GM10248 (cell line): ENCODE measurements at regions not wholly inside any gene's neighbourhood (a gene's known extent, or its start where the extent isn't known, plus 50 kb on each side); places are given as distances from the start of the nearest gene placed in this dataset.

ENCODE experiments used
- CTCF ChIA-PET: fragments of 300-600 bp; sonication (Branson Sonifier 250); formaldehyde crosslinking; extraction: SDS; loops from one replicate; lab custom pipeline; 2021; ENCODE audit warnings: antibody characterized with exemption; lab: Yijun Ruan, JAX
- POLR2A ChIA-PET: fragments of 350-650 bp; sonication (Branson Sonifier 250); formaldehyde crosslinking; extraction: SDS; loops from one replicate; lab custom pipeline; 2020; ENCODE audit warnings: antibody characterized with exemption; lab: Yijun Ruan, JAX
- DNase-seq: peaks from one replicate; pipeline ENCODE4 v3.0.0; 2012; ENCODE audit errors: extremely low spot score
- TF ChIP-seq, protein P1 (sequence below): IDR thresholded peaks from 2 replicates; pipeline ENCODE4 v1.5.1; 2012; ENCODE audit warnings: mild to moderate bottlenecking, low read depth; ENCODE audit errors: extremely low read depth, missing control alignments, control extremely low read depth

DNA sequence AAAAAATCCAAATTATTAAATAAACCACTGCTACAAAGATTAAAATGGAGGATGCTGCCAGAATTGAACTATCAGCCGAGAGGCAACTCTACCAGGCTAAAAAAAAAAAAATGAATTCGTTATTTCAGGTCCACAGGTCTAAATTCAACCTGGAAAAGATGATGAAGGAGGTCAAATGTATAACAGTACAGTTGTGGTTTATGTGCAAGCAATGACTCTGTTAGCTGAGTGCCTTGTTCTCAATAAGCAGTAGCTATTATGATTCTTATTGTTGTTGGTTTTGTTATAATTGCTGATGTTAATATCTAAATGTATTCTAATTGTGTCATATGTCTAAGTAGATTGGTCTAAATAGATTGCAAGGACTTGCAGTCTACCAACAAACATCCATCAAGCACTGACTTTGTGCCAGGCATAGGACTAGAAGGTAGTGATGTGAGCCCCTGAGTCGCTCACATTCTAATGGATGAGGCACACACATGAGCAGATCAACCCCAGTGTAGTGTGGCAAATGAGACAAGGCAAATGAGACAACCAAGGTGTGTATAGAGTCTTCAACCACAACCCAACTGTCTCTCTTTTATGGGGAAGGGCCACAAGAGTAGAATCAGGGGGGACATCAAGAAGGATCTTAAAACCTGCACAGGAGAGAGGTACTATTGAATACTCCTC is 77.0 kb upstream of the PLEKHG7 start:
- no peak for DNase-seq
- ChIA-PET POLR2A (no interaction called here), CTCF (no interaction called here)
- TF ChIP-seq, protein P1, sequence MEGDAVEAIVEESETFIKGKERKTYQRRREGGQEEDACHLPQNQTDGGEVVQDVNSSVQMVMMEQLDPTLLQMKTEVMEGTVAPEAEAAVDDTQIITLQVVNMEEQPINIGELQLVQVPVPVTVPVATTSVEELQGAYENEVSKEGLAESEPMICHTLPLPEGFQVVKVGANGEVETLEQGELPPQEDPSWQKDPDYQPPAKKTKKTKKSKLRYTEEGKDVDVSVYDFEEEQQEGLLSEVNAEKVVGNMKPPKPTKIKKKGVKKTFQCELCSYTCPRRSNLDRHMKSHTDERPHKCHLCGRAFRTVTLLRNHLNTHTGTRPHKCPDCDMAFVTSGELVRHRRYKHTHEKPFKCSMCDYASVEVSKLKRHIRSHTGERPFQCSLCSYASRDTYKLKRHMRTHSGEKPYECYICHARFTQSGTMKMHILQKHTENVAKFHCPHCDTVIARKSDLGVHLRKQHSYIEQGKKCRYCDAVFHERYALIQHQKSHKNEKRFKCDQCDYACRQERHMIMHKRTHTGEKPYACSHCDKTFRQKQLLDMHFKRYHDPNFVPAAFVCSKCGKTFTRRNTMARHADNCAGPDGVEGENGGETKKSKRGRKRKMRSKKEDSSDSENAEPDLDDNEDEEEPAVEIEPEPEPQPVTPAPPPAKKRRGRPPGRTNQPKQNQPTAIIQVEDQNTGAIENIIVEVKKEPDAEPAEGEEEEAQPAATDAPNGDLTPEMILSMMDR: no peak

DNA sequence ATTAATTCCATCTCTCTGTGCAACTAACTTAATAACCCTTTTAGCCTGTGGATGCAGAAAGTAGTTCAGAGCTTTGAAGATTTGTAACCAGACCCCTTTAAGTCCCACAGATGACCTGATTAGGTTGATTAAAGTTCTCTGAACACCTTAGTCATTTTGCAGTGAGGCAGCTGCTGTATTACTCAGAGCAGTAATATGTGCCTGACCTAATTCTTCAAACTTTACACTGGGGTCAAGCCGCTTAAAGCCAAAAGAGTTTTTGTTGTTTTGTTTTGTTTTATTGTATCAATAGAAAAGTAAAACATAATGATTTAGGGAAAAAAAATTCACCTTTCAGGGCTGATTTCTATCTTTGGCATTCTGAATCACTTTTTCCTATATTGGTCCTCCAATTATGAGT is 78.6 kb upstream of the PLEKHG7 start:
- no peak for DNase-seq
- CTCF ChIA-PET: interaction anchor here (1.6 kb wide), 1 partner anchor 9 kb away, joined by 6 read pairs; no protein-coding TSS in a partner anchor

DNA sequence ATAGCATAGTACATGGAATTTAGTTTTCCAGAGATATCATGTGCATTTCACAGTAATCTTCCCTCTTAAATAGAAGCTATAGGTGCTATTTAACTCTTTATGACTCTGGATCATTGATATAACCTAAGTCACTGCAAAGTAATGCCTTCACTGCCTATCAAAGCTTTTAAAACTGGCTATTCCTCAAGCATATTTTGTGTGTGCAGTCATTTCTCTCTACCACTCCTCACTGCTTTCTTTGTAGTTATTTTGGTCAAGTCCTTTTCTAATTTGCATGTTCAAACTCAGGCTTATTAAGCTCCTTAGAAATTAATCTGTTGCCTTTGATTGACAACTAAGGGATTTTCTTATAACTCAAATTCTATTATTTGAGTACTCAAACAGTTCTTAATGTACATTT is 79.4 kb upstream of the PLEKHG7 start:
- no peak for DNase-seq
- ChIA-PET POLR2A (no interaction called here), CTCF (interaction anchor here (1.6 kb wide), 1 partner anchor 8 kb away, joined by 6 read pairs; no protein-coding TSS in a partner anchor)
- TF ChIP-seq, protein P1: no peak

More for the DNA sequence above, 78.6 kb upstream of the PLEKHG7 start:
- TF ChIP-seq, protein P1: no peak
- POLR2A ChIA-PET: no interaction called here

DNA sequence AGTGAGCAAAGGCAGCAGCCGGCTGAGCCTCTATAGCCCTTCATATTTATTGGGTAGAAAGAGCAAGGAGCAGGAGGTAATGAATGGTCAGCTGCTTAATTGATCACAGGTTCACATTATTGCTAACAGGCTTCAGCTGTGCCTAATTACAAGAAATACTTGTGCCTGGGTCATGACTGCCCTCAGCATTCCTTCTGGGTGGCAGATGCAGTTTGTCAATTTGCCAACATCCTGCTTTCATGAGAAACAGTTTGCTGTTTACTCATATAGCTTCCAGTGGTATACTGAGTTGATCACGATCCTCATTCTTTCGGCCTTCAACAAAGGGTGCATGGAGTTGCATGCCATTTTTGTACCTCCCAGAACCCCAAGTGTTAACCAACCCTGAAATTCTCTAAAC is 81.0 kb upstream of the PLEKHG7 start:
- TF ChIP-seq, protein P1: no peak
- ChIA-PET CTCF (no interaction called here), POLR2A (no interaction called here)
- DNase-seq: no peak

DNA sequence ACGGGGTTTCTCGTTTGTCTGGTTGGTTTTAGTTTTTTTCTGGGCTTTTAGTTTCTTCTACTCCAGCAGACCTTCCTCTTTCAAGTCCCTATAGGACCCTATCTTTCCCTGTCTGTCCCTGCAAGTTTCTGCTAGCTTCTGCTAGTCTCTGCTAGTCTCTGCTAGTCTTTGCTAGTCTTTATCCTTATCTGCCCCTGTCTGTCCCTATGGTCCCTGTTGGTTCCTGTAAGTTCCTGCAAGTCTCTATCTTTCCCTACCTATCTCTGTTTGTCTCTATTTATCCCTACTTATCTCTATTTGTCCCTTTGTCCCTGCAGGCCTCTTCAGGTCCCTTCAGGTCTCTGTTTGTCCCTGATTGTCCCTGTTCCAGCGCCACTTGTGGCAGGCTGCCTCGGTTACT is 81.5 kb upstream of the PLEKHG7 start:
- ChIA-PET POLR2A (no interaction called here), CTCF (no interaction called here)
- TF ChIP-seq, protein P1: no peak
- no peak for DNase-seq

DNA sequence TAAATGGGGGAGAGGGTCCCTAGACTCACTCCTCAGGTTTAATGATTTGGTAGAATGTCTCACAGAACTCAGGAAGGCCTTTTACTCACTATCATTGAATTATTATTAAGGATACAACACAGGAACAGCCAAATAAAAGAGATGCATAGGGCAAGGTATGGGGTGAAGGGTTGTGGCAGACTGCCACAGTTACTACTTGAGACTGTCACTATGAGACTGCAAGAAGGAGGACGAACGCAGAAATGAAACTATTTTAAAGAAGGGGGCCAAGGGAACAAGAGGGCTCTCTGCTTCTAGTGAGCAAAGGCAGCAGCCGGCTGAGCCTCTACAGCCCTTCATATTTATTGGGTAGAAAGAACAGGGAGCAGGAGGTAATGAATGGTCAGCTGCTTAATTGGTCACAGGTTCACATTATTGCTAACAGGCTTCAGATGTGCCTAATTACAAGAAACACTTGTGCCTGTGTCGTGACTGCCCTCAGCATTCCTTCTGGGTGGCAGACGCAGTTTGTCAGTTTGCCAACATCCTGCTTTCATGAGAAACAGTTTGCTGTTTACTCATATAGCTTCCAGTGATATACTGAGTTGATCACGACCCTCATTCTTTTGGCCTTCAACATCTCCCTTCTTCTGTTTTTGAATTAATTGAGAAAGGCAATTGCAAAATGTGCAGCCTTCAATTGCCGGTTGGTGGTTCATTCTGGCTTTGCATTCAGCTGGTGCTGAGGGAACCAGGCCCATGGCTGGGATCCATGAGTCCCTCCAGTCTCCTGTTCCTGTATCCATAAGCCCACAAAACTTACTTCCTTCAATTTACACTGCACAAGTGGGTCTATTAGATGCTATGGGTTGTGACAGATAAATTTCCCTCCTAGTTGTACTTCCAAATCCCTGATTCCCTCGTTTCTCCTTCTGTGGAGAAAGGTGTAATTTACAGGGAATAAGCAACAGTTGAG is 82.8 kb upstream of the PLEKHG7 start:
- TF ChIP-seq, protein P1: no peak
- DNase-seq: no peak
- CTCF ChIA-PET: no interaction called here
- POLR2A ChIA-PET: no interaction called here
